A673 (cell line): ENCODE measurements at regions not wholly inside any gene's neighbourhood (a gene's known extent, or its start where the extent isn't known, plus 50 kb on each side); places are given as distances from the start of the nearest gene placed in this dataset.

Source experiments
- BruUV-seq: library from RNA; stranded (reverse); fragments of 400-500 nt; replicated peaks from 2 replicates; lab custom pipeline; 2021; lab: Mats Ljungman, UMichigan
- CTCF ChIA-PET: fragments of 300-600 bp; sonication (Branson Sonifier 250); formaldehyde crosslinking; loops from one replicate; lab custom pipeline; 2022; ENCODE audit warnings: antibody characterized with exemption; lab: Charles Lee
- POLR2A ChIA-PET: fragments of 300-600 bp; sonication (Branson Sonifier 250); formaldehyde crosslinking; loops from one replicate; lab custom pipeline; 2022; ENCODE audit warnings: antibody characterized with exemption; ENCODE audit not compliant: low non-redundant PET; lab: Charles Lee
- DNase-seq: peaks from one replicate; pipeline ENCODE4 v3.0.0-alpha.2; 2015; ENCODE audit warnings: low spot score
- H3K27ac ChIP-seq: fragments of 200-600 bp; sonication (generic); 2 replicates; pipeline ENCODE4 v1.5.1; 2016; ENCODE audit warnings: mixed run types, low read depth, mild to moderate bottlenecking, mixed read lengths, antibody characterized with exemption, low read length; ENCODE audit not compliant: poor library complexity, severe bottlenecking
- H3K27me3 ChIP-seq: fragments of 200-600 bp; sonication (generic); replicated peaks from 2 replicates; pipeline ENCODE4 v1.6.1; 2017; ENCODE audit warnings: mixed run types, low read depth, mild to moderate bottlenecking, mixed read lengths, antibody characterized with exemption, low read length; ENCODE audit not compliant: insufficient read depth, poor library complexity
- H3K36me3 ChIP-seq: fragments of 200-600 bp; sonication (generic); 2 replicates; pipeline ENCODE4 v1.6.1; 2016; ENCODE audit warnings: mixed run types, mild to moderate bottlenecking, mixed read lengths, antibody characterized with exemption, low read length; ENCODE audit not compliant: insufficient read depth, poor library complexity, severe bottlenecking
- H3K4me1 ChIP-seq: fragments of 200-600 bp; sonication (generic); 2 replicates; pipeline ENCODE4 v1.6.1; 2017; ENCODE audit warnings: mixed run types, mild to moderate bottlenecking, mixed read lengths, antibody characterized with exemption, low read length; ENCODE audit not compliant: insufficient read depth, poor library complexity, severe bottlenecking
- H3K4me3 ChIP-seq: fragments of 200-600 bp; sonication (generic); 2 replicates; pipeline ENCODE4 v1.5.1; 2016; ENCODE audit warnings: low read depth, mixed run types, mild to moderate bottlenecking, mixed read lengths, low read length; ENCODE audit not compliant: poor library complexity, severe bottlenecking
- H3K9me3 ChIP-seq: fragments of 200-600 bp; sonication (generic); 2 replicates; pipeline ENCODE4 v1.6.1; 2016; ENCODE audit warnings: mixed run types, low read depth, mild to moderate bottlenecking, mixed read lengths, antibody characterized with exemption, low read length; ENCODE audit not compliant: poor library complexity, severe bottlenecking
- EZH2 ChIP-seq: fragments of 200-600 bp; sonication (generic); IDR thresholded peaks from 2 replicates; pipeline ENCODE4 v1.6.1; 2017; ENCODE audit warnings: borderline replicate concordance, low read depth, mild to moderate bottlenecking, mixed read lengths, antibody characterized with exemption, low read length; ENCODE audit not compliant: poor library complexity, severe bottlenecking
- intact Hi-C: fragments of 100-400 bp; cut with micrococcal nuclease; formaldehyde crosslinking; loops from one replicate; pipeline ENCODE4 v1.10.0; 2022; ENCODE audit not compliant: unreplicated experiment
- TF ChIP-seq, protein P1 (sequence below): fragments of 300-800, 200-600 bp; sonication (generic); conservative IDR thresholded peaks from 2 replicates; pipeline ENCODE4 v1.5.1; 2017; ENCODE audit warnings: low read depth, mild to moderate bottlenecking, antibody characterized with exemption, low read length, moderate library complexity, mixed read lengths

DNA sequence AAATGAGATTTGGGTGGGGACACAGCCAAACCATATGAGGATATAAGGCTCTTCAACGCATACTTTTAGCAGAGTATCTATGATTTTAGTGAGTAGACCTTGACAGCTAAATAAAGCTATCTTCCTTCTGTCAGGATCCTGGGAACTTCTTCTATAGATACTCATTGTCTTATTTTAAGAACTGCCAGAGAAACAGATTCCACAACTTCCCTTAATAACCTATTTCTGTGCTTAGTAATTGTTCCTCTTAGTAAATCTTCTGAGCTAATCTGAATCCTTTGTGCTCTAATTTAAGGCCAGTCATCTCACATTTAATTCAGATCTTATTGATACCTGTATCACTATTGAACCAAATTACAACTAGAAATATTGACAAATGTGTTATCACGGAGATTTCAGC lies 64.0 kb upstream of the CEP85L start:
- Histone ChIP-seq H3K4me3 (no peak overlapping the region), H3K9me3 (no peaks in the 10 kb centered on the region), H3K27me3 (no peaks in the 10 kb centered on the region), H3K36me3 (no peaks in the 10 kb centered on the region), H3K27ac (no peak overlapping the region), H3K4me1 (peaks cover 1% of the 10 kb centered on the region)
- no TSS peak for BruUV-seq
- DNase-seq: no peak
- ChIA-PET POLR2A (no interaction called here), CTCF (no interaction called here)
- intact Hi-C loops: no loop called here
- no peak for TF ChIP-seq EZH2
- TF ChIP-seq, protein P1, sequence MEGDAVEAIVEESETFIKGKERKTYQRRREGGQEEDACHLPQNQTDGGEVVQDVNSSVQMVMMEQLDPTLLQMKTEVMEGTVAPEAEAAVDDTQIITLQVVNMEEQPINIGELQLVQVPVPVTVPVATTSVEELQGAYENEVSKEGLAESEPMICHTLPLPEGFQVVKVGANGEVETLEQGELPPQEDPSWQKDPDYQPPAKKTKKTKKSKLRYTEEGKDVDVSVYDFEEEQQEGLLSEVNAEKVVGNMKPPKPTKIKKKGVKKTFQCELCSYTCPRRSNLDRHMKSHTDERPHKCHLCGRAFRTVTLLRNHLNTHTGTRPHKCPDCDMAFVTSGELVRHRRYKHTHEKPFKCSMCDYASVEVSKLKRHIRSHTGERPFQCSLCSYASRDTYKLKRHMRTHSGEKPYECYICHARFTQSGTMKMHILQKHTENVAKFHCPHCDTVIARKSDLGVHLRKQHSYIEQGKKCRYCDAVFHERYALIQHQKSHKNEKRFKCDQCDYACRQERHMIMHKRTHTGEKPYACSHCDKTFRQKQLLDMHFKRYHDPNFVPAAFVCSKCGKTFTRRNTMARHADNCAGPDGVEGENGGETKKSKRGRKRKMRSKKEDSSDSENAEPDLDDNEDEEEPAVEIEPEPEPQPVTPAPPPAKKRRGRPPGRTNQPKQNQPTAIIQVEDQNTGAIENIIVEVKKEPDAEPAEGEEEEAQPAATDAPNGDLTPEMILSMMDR: no peak

DNA sequence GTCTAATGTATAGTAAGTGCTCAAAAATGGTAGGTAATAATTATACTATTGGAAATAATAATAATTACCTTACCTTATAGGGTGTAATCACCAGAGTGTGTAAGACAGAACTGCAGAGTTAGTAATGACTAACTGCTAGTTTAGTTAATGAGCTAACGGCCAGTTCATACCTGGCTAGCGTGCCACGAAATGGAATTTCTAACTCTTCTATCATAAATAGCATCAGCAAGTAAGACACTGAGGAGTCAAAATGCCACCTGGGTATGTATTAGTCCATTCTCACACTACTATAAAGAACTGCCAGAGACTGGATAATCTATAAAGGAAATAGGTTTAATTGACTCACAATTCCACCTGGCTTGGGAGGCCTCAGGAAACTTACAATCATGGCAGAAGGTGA lies 63.4 kb upstream of the CEP85L start:
- DNase-seq: no peak
- ChIA-PET CTCF (no interaction called here), POLR2A (no interaction called here)
- Histone ChIP-seq H3K27ac (no peak overlapping the region), H3K4me3 (no peak overlapping the region), H3K36me3 (no peaks in the 10 kb centered on the region), H3K9me3 (no peaks in the 10 kb centered on the region), H3K27me3 (no peaks in the 10 kb centered on the region), H3K4me1 (peaks cover 8% of the 10 kb centered on the region)
- no TSS peak for BruUV-seq
- intact Hi-C loops: no loop called here
- TF ChIP-seq EZH2: no peak
- TF ChIP-seq, protein P1: no peak

DNA sequence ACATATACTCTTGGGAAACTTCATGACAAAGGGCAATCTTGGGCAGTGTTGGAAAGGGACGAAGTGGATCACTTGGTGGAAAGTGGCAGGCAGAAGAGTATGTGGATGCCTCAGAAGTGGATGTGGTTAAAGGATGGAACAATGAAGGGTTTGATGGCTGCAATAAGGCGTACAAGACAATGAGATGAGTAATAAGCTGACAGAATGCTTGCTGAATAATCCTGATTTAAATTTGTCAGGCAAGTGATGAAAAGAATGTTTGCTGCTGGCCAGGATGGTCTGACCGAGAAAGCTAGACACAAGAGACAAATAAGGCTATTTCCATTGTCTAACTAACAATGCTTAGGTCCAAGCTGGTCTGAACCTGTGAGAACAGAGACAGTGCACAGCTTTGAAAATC lies 61.6 kb upstream of the CEP85L start:
- H3K9me3 ChIP-seq: no peaks in the 10 kb centered on the region
- no peaks in the 10 kb centered on the region for H3K36me3 ChIP-seq
- TF ChIP-seq, protein P1: no peak
- TF ChIP-seq EZH2: no peak
- BruUV-seq: no TSS peak
- DNase-seq: no peak
- ChIA-PET POLR2A (no interaction called here), CTCF (no interaction called here)
- no peak overlapping the region for H3K27ac ChIP-seq
- intact Hi-C loops: no loop called here
- no peaks in the 10 kb centered on the region for H3K27me3 ChIP-seq
- H3K4me1 ChIP-seq: peaks cover 20% of the 10 kb centered on the region
- H3K4me3 ChIP-seq: no peak overlapping the region
